GM13976 (cell line): ENCODE measurements at regions not wholly inside any gene's neighbourhood (a gene's known extent, or its start where the extent isn't known, plus 50 kb on each side); places are given as distances from the start of the nearest gene placed in this dataset.

Source experiments
- DNase-seq: peaks from one replicate; pipeline ENCODE4 v3.0.0; 2012; ENCODE audit warnings: low spot score
- CTCF ChIP-seq: IDR thresholded peaks from 2 replicates; pipeline ENCODE4 v1.5.1; 2012; ENCODE audit warnings: borderline replicate concordance, mild to moderate bottlenecking; ENCODE audit not compliant: insufficient read depth; ENCODE audit errors: extremely low read depth, missing control alignments, control extremely low read depth
- in situ Hi-C: fragments of 300-500 bp; cut with MboI; formaldehyde crosslinking; loops from one replicate; pipeline ENCODE4 v1.12.0; 2022; ENCODE audit warnings: low sequenced_read_pairs, mixed read lengths, inconsistent platforms; ENCODE audit not compliant: unreplicated experiment

GRCh38 chr3:190768891-190769290 lies 93.6 kb downstream of the GMNC start:
- TF ChIP-seq CTCF: no peak
- in situ Hi-C loops: no loop called here
- DNase-seq: no peak

GRCh38 chr3:190767851-190768250 lies 94.6 kb downstream of the GMNC start:
- no peak for DNase-seq
- TF ChIP-seq CTCF: no peak
- in situ Hi-C loops: no loop called here

GRCh38 chr3:190764231-190765134 lies 98.0 kb downstream of the GMNC start:
- TF ChIP-seq CTCF: no peak
- in situ Hi-C loops: no loop called here
- no peak for DNase-seq

GRCh38 chr3:190762801-190763200 lies 99.7 kb downstream of the GMNC start:
- no peak for DNase-seq
- TF ChIP-seq CTCF: no peak
- in situ Hi-C loops: no loop called here

- DNase-seq: no peak
- no peak for TF ChIP-seq CTCF
- in situ Hi-C loops: no loop called here
These were observed 114.9 kb downstream of the GMNC start for GRCh38 chr3:190747571-190747970.

GRCh38 chr3:190746986-190747385 lies 115.5 kb downstream of the GMNC start:
- no peak for DNase-seq

More at GRCh38 chr3:190746986-190747385, 115.5 kb downstream of the GMNC start:
- TF ChIP-seq CTCF: no peak
- in situ Hi-C loops: no loop called here
